AG08396 (cell line): ENCODE measurements at regions not wholly inside any gene's neighbourhood (a gene's known extent, or its start where the extent isn't known, plus 50 kb on each side); places are given as distances from the start of the nearest gene placed in this dataset.
A peak's percentile ranks its signal among the peaks of the same experiment; 100 is the strongest.

Experiments used
- DNase-seq: peaks from one replicate; pipeline ENCODE4 v3.0.0; 2012; ENCODE audit warnings: low spot score, mixed read lengths

DNA sequence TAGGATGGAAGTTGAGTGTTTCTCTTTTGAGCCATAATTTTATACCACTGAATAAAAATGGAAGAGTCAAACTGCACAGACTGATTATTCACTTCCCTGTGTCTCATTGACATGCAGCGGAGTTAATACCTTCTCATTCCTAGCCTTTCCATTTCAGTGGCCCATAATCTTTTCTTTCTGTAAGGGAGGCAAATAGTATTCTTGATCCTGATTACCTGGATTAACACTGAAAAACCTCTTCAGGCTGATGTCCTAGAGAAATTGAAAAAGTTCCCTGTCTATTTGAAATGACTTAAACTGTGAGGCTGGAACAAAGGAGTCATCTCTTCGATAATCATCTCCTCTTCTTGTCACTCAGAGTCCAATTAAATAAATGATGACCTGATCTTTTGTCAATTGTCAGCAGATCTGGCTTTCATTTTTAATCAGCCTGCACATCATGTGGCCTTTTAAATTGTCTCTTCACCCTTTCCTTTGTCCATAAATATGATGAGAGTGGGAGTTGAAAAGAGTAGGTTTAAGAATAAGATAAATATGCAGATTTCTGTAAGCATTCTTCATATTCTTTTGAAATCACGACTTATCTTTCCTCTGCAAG, 713.0 kb downstream of the EPM2A start:
- no peak for DNase-seq

DNA sequence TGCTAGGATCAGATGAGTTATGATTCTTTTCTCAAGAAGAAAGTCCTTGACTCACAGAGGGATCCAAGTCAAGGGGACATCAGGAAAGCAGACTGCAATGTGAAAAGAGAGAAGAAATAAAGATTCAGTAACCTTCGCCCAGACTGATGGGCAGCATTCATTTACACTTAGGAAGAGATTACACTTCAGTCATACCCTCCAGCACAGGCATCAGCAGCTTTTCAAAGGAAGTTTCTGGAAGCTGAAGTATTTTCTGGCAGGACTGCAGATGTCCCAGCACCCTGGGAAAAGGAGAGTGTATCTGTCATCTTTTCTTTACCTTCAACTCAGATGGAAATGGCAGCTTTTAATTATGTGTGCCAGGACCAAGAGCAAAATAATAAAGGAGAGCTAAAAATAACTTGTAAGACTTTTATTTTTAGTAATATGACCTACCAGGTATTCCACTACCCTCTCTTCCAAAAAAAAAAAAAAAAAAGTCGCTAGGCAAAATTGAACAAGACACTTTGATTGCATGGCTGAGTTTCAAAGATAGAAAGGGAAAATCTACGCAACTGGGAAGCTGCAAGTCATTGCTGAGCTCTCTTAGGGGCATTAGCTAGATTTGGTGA, 712.1 kb downstream of the EPM2A start:
- DNase-seq = no peak

DNA sequence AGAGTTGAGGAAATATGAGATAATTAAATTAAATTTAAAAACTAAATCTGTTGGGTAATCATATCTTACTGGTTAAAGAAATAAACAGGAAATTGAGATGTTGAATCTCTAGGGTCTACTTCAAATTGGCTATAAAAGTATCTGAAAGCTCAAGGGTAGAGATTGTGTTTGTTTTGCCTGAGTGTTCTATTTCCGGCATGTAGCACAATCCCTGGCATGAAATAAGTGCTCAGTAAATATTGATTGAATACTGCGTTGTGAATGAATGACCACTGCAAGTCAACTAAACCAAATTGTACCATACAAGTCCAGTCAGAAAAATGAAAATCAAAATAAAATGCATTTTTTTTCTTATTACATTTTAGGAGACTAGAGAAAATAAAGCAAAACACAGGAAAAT, 709.8 kb downstream of the EPM2A start:
- no peak for DNase-seq

DNA sequence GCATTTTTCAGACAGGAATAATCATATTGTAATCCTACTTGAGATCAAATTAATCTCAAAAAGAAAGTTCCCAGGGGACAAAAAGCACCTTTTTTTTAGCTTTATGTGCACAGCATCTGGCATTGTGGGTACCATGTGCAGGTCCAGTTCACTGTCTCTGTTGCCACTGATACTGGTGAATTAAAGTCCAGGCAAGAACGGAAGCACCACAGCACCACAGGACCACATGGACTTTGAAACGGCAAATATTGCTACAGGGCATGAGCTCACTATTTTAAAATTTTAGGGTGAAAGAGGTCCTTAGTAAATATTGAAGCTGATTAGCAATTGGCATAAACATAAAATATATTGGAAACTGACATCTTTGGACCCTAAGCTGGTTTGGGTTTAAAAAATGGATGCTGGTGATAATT, 709.0 kb downstream of the EPM2A start:
- no peak for DNase-seq

DNA sequence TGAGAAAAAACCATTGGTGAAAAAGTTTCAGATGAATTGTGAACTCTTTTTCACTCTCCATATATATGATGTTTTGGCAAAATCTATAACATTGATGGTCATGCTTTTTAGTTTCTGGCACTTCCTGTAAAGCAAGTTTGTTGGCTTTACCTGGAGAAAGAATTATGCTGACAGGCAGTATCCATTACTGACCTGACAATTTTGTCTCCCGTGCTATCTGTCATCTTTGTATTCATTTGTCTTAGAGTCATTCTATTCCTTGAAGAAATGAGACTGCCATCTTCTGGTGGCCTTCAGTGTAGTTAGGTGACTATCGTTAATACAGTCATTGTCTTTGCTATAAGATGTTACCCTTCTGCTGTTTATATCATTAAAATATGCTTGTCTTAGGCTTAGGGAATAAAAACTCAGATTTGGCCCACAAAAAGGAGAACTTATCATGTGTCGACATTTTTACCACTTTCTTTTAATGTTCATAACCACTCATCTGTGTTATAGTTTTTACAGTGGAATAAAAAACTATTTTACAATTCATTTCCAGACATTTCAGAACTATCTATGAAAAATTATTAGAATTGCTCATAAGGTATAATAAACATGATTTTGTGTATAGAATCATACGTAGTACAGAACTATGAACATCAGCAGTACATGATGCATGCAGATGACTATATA, 707.0 kb downstream of the EPM2A start:
- no peak for DNase-seq

DNA sequence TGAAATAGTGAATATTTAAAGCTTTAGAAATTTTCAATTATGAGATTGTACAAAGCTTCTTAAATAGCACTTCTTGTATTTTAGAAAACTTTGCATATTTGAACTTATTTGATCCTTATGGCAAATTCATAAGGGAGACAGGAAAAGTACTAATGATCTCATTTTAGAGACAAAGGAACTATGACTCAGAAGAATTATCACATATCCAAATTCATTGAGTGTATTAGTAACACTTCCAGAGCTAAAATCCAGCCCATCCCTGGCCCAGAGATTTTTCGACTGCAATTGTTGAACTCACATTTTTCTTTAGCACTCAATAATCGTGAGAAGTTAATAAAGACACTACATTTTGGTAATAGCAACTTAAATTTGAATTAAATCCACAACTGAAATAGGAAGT, 704.3 kb downstream of the EPM2A start:
- DNase-seq = no peak

DNA sequence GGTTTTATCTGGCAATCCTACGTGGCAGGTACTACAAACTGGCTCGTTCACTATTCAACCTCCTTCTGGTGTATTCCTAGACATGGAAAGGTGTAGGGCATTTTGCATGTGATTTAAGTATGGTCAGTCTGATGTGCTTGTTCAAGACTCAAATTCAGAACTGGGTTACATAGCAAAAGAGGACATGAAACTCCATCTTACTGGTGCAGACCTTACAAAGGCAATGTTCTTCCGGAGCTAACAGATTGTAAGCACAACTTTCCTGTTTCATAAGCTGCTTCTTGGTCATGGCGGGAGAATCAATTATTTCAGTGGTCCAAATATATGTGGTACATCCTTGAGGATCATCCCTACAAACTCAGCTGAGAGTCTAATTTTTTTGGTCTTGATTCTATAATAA, 703.4 kb downstream of the EPM2A start:
- DNase-seq = no peak

DNA sequence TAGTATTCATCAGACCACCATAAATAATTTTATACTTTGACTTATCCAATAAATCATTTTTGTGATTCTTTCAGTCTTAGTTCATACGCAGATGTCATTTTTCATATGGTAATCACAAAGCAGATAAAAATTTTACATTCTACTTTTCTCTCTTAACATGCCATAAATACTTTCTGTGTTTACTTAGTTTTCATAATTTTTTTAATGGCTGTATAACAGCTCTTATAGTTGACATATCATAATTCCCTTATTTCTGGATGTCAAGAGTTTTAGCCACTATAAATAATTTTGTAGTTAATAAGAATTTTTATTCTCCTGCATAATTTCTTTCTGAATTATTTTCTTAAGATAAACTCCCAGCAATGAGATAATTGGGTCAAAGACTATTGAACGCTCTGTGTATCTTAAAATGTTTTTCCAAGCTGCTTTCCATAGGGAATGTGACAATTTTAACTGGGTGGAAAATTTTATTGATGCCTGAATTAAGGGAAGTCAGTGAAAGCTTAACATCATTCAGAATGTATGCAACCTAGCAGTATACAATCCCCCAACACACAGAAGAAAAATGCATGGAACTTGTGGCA, 702.7 kb downstream of the EPM2A start:
- no peak for DNase-seq

DNA sequence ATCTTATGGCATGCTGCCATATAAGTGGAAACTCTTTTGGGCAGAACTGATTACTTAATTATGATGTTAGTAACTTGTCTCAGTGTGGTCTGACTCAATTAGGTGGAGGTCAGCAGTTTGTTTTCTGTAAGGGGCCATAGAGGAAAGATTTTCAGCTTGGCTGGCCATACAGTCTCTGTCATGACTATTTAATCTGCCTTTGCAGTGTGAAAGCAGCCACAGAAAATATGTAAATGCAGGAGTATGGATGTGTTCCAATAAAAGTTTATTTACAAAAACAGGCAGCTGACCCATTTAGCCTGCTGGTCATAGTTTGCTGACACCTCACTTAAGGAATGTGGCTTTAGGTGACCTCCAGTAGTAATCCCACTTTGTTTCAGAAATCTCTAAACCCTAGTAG, 700.7 kb downstream of the EPM2A start:
- no peak for DNase-seq

DNA sequence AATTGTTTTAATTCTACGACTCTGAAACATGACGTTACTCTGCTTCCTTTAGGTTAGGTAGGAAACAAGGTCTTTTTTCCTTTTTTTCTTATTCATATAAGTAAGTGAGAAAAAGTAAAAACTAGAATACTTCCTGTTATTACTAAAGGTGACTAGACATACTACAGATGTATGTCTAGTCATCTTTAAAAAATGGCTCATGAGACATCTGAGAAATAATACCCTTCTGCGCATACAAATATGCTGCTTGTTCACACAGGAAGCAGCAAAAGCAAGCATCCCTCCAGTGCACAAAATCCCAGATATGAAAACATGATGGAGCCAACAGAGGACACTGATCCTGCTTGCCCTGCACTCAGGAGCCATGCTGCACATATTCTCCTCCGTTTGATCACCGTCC, 699.1 kb downstream of the EPM2A start:
- DNase-seq = no peak

DNA sequence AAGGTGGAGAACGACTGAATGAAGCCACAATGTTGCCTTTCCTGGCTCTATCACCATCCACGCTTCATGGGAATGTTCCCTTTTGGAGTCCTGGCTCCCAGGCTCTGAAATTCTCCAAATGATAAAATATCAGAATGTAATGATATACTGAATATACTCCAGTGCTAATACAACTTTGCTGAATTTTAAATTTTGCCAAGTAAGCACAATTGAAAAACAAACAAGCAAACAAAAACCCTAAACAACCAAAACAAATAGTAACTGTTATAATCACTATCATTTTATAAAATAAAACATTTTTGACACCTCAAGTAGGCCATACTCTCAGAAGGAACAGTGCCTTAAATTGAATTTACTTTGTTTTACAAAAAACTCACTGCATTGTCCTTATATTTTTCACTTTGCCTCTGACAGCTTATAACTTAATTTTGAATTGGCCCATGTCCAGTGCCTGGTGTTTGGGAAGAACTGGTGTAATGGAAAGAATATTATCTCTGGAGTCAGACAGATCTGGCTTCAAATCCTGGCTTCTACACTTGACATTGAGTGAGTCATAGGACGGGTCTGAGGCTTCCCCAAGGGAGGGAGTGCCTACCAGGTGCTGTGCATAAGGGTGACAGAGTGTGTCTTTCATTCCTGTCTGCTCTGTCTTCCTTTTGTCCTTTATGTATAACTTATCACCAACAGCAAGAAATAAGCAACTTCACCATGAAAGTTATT, 698.3 kb downstream of the EPM2A start:
- no peak for DNase-seq

DNA sequence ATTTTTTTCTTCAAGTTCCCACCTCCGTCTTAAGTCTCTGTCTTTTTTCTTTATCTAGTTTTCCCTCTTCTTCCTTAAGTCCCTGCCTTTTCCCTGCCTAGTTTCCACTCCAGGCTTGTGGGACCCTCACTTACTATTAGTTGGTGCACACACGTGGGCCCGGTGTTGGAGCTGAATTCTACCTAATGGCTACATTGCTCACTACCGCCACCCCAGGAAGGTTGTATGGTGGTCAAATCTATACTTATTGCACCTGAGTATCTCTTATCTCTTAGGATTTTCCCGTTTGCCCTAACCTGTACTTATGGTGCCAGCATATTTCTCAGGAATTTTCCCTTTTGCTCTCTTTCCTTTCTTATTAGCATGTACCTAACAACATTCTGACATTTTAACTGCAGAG, 692.8 kb downstream of the EPM2A start:
- DNase-seq = no peak

DNA sequence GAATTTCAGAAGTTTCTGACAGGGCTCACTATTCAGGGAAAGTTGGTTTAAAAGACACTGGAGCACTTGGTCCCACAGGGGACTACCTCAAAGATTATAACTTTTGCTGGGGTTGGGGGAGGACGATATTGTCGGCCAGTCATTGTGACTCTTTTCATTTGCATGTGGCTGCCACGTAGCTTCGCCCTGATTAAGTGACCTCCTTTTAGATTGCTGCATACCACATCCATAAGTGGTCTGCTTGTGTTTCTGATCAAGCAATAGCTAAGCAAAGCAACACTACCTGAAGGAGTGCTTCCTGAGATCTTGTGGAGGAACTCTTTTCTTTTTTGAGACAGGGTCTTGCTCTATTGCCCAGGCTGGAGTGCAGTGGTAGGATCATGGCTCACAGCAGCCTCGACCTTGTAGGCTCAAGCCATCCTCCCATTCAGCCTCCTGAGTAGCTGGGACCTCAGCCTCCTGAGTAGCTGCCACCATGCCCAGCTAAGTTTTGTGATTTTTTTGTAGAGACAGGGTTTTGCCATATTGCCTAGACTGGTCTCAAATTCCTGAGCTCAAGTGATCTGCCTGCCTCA, 691.3 kb downstream of the EPM2A start:
- no peak for DNase-seq

DNA sequence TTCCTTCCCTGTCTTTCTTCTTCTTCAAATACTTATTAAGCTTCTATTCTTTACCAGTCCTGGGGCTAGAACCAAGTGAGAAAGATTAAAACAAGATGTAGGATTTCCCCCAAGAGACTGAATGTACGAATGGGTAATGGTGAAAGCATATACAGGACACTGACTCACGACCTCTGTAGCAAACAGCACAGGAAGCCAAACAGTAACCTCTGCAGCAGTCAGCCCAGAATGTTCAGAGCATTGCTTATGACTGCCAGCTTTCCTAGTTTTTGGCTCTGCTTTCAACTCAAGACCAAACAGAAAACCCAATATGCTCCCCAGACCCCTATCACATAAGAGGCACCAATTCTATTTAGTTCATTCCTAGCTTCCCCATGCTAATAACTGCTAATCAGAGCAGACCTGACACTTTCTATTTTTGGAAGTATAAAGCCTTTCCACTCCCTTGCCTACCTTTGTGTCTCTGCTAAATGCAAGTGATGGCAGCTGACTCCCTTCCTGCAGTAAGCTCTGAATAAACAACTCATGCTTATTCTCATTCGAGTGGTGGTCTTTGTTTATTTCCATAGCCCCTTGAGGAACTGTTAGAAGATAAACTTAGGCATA, 690.6 kb downstream of the EPM2A start:
- peak; percentile 48 for DNase-seq

DNA sequence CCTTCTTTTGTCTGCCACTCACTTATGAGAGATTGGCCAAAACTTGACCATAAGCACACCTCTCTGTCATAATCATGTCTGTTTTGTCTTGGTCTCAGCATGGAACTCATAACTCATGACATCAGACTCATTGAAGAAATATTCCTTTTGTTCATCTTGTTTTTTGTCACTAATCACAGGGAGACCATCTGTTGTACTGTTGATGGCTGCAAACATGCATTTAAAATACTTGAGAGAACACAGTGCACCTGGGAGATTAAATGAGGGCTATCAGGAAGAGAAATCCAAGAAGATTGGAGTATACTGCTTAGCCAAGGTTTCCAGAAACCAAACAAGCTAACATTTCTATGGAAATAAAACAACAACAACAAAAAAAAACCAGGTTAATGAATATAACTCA, 689.7 kb downstream of the EPM2A start:
- DNase-seq = no peak

DNA sequence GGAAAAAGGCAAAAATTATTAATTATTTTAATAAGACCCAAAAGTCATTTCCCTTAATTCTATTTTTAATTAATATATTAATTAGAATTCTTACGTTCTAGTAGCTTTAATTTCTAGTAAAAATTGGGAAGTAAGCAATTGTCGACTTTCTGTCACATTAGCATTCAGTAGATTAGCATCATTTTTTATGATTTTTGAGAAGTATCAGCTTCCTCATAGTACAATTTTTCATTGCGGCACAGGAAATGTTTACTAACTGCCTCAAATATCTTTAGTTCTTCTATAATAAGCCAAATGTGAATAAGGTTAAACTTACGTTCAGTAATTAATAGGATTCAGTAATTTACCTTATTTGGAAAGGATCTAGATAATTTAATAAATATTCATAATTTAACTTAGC, 687.4 kb downstream of the EPM2A start:
- DNase-seq = no peak

DNA sequence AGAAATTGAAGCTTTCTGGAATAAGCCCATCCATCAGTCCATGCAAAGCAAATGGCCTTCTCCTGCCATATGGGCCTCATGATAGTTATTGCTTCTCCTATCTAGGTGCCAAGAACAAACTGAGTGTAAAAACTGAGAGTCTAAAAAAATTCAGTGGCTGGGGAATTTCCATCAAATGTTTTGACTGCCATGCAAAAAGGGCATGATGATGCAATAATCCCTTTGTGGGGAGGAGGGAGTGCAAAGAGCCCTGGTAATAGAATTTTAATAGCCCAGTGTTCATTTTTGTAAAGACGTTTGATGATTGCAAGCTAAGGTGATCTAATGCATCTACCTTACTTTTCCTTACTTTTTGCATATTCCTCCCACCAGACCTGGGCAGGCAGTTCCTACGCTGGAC, 683.7 kb downstream of the EPM2A start:
- no peak for DNase-seq

DNA sequence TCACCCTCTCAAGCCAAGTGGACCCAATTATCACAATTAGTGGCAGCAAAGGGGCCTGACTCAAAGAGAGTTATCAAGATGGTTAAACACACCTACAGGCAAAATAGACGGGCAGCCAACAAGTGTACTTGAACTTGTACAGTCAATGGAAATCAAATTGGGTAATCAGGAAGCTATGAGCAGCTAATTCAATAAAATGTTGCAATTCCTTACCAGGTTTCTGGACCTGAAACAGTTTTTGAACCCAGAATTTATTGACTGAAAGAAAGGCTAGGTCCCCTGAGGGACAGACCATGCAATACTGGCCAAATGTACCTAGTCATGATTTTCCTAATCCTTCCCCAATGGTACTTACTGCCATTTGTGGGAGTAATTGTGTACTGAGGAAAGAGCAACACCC, 679.8 kb downstream of the EPM2A start:
- no peak for DNase-seq

DNA sequence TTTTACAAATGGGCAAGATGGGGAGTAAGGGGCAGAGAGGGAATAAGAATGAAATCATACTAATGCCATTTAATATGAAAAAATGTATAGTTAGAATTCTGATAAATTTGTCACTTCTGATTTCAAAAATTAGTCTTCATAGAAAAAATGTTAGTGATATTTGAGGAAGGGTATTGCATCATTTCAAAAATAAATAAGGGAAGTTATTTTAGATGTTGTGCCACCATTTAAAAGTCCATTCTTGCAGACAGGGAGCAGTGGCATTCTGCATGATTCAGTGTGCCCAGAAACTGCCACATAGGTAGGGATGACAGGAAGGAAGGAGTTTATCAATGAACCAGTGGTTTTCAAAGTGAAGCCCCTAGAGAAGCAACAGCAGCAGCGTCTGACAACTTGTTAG, 674.6 kb downstream of the EPM2A start:
- DNase-seq = no peak

DNA sequence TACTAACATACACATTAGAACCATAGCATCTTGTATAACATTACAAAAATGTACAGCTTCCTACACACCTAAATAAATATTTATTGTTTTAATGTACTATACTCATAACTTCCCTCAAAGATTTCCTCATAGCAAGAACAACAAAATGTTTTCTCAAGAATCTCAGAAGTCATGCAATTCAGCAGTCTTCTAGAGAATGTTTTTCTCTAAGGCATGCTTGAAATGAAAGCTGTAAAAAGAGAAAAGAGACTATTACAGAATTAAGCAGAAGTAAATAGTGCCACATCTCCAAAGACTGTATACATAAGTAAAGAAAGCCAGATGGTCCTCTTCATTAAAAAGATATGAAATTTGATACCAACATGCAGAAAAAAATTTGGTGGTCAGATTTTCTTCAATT, 672.2 kb downstream of the EPM2A start:
- DNase-seq = no peak

DNA sequence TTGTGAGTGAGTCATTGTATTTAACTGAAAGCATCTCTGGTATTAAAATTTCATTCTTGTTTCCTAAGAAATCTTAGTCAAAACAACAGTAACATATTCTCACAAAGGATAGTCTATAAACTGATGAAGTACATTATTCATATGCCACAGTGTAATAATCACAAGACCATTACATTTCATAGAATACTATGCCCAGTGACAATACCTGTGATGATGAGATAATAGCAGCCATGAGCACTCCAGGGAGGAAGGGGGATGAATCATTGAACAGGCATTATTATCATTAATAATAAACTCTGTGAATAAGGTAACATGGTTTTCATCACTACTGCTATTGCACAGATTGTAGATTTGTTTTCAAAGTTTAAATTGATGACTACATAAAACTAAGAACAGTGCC, 667.9 kb downstream of the EPM2A start:
- DNase-seq = no peak

DNA sequence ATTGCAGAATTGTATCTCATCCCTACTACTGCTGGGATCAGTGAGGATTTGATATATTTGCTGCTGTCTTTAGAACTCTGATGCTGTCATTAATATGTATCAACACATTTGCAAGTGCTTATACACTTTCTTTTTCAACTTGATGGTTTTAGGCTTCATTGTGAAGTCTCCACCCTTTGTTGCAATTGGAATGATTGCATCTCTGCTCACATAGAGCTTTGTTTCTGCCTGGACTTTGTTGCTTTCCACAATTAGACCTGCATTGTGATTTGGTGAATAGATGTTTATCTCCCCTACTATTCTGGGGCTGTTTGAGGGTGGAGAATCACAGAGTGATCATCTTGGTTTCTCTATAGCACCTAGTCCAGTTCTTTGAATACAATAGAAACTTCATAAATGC, 666.7 kb downstream of the EPM2A start:
- no peak for DNase-seq
